Medulla oblongata (tissue), 1 donor: ENCODE measurements at regions not wholly inside any gene's neighbourhood (a gene's known extent, or its start where the extent isn't known, plus 50 kb on each side); places are given as distances from the start of the nearest gene placed in this dataset.

ENCODE experiments used
- DNase-seq: peaks from one replicate; pipeline ENCODE4 v3.0.0-alpha.2; 2015; ENCODE audit errors: extremely low spot score

DNA sequence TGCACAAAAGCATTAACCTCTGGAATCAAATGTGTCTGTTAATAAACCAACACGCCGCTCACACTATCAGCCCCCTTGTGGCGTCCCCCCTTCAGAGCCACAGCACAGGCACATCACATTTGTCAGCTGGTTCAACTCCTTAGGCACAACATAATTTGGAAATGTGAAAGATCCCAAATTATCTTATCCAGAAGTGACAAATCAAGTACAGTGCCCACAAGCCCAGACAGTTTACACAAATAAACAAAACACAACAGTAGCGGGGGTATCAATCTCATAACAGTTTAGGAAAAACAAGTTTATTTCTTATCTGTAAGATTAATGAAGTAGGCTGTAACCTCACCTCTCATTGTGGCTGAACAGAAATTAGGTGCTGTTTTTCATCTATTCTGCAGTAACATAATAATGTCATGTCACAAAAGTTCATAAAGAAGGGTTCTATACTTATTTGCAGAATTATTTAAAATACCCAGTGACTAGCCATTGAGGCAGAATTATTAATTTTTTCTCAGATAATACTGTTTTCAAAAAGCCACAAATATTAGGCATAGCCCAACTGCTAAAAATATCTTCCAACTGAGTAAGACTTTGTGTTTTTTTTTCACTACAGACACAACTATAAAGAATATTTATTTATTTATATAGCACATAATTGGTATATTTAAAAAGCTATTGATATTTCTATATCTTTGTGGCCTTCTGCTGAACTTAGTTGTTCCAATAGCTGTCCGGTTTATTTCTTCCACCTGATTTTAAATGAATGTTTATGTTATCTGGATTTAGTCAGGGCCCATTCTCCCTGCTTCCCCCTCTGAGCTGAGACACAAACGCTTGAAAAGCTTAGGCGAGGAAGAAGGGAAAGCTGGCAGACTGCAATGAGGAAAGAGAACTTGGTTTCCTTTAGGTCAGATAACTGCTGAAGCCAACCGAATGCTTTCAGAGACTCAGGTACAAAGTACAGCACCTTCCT lies 214.7 kb downstream of the QDPR start:
- DNase-seq = no peak

DNA sequence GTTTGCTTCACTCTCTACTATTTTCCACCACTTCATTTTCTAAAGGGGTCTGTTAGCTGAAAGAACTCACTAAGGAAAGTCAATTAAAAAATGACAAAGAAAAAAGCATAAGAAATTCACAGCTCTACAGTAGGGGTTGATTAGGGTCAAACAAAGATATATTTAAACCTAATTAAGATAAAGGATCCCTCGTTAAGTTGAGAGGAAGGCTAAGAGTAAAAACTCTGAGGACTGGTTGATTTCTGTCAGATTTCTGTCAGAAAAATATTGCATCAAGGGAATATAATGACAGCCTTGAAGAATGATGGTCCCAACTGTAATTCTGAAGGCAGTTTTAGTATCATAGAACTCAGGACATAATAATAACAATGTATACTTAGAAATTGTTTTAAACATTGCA lies 218.0 kb downstream of the QDPR start:
- no peak for DNase-seq

DNA sequence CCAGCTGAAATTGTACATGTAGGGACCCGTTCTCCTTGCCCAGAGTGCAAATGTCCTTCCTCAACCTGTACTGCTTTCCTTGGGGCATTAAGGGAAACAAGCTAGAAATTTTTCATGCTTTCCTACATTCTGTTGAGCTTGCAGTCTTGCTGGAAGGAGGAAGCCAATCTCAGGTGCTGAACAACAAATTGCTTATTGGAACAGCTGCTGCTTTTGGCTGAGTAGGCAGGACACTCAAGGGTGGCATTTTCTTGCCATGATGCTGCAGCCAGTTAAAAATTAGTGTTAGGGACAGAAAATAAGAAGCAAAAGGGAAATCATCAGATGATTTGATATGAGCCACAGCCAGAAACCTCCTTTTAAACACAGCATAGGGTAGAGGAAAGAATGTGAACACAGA lies 223.7 kb downstream of the QDPR start:
- no peak for DNase-seq

- no peak for DNase-seq
Observed at GRCh38 chr4:17286752-17287460, 225.0 kb downstream of the QDPR start.

- no peak for DNase-seq
Observed at GRCh38 chr4:17285747-17286146, 226.1 kb downstream of the QDPR start.

DNA sequence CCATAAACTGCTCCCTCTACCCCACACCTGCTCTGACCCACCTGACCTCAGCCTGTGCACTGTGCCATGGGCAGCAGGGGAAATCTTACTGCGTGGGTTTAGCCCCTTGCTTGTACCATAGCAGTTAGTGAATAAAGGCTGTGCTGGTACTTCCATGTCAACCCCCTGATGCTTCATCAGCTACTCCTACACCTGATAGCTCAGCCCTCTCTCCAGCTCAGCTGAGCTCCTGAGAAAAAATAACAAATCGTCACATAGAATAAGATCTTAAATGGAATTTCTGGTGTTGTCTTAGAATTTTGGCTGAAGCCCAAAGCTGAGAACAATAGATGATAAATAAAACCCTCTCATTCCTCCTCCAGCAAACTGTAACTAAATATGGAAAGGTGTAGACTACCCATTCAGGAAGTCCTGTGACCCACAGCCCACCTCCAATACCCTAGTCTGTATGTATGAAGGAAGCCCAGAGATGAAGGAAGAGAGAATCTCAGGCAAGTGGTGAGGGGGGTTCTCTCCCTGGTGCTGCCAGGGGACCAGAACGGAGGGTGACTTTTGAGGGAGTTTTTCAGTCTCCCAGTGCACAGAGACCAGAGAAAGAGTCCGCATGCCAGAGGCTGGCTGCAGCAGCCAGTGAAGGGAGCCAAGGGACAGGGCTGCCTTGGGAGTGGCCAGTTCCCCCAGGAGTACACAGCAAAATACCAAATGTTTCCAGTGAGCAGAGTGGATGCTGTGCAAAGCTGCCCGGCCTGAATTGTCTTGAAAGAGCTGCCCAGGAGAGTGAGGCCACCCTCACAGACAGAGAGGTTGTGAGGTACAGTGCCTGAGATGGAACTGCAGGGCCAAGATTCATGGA lies 227.3 kb downstream of the QDPR start:
- DNase-seq = no peak

DNA sequence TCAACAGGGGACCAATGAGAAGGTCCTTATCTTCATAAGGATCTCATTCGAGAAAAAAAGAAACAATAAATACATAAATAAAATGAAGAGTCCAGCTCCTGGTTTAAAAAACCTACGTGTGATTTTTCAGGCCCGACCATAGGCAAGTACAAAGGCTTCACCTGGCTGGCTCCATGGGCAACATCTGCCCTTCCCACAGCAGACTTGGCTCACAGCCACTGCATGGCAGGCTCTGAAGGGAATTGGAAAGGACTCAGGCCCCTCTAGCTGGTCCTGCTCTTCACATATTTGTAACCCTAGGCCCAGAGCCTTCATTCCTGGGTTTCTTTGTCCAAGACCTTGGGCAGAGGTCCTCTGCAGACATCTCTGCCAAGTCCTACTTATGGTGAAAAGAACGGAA lies 228.1 kb downstream of the QDPR start:
- DNase-seq = no peak

DNA sequence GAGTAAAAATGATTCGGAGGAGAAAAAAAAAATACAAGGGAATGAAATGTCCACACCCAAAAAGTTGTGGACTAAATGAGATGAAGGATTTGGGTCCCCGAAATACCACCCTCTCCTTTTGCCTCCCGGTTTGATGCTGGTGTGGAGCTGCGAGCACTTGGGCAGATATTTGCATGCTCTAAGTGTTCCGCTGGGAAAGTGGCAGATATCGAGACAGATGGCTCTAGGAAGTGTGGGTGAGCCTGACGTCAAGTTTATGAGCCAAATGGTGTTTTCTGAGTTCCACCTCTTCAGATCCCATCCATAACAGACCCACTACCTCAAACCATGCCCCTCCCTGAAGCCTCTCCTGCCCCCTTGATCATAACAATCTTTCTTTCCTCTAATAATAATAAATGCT lies 228.6 kb downstream of the QDPR start:
- no peak for DNase-seq

DNA sequence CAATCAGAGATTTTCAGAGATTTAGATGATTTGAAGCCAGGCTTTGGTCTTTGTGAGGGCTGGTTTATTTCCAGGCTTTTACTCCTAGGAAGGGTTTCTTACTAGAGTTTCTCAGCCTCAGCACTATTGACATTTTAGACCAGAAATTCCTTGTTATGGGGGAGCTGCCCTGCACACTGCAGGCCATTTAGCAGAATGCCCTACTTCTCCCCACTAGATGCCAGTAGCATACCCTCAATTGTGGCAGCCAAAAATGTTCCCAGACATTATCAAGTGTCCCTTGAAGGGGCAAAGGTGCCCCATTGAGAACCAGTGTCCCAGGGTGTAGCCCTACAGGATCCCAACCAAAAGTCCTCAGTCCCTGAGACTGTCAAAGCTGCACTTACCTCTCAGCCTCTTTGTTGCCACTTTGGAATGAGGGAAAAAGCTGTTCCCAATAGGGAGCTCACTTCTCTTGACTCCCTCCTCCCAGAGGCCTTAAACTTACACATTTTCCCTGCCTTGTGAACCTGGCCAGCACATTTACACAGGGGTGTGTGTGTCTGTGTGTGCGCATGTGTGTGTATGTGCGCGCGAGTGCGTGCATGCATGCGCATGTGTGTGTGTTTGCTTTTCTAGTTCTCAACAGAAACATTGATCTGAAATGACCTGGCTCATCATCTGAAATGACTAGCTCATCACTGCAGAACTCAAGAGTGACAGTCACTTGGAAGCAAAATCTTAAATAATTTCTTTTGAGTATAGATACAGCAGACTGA lies 231.4 kb downstream of the QDPR start:
- no peak for DNase-seq

DNA sequence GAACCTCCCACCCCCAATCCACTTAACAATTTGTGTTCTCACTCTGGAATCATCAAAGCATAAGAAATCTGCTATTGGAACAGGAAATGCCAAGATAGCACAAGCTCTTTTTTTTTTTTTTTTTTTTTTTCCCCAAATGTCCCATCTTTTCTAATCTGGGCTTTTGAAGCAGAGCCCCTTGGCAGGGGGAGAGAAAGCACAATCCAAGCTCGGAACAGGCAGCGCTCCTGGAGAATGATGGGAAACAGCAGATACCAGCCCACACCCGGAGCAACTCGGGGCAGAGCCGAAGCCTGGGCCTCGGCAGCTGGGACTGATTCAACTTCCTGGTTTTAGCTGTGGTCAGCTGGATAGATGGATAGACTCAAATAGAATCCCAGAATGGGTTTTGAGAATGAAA lies 235.1 kb downstream of the QDPR start:
- peak; percentile 18 for DNase-seq

DNA sequence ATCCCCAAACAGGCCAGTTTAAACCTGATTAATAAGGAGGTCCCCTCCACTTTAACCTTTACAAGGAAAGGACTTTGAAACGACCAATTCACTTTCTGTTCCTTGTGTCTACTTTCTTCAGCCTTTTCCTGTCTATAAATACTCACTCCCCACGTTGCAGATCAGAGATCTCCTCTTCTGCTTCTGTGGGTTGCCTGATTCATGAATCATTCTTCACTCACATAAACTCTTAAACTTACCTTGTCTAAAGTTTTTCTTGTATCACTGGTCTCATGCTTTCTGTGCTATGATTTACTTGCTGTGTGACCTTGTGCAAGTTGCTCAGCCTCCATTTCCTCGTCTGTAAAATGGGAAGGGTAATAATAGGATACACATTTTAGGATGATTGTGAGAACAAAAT lies 236.1 kb downstream of the QDPR start:
- no peak for DNase-seq

- no peak for DNase-seq
Observed at GRCh38 chr4:17273047-17273446, 238.8 kb downstream of the QDPR start.

- no peak for DNase-seq
Observed at GRCh38 chr4:17272154-17272553, 239.7 kb downstream of the QDPR start.

GRCh38 chr4:17265653-17266052 lies 246.2 kb downstream of the QDPR start:
- no peak for DNase-seq

DNA sequence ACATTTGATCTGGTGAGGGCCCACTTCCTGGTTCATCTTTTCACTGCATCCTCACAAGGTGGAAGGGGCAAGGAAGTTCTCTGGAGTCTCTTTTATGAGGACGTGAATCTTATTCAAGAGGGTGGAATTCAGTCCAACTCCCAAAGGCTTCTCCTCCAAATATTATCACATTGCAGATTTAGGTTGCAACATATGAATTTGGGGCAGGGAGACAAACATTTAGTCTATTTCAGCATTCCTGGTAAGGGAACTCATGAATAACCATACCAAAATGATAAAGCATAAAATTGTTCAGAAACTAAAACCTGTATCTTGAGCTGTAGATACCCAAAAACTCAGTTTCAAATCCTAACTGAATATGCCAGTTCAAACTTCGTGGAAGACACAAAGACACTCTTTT lies 246.8 kb downstream of the QDPR start:
- DNase-seq = no peak

DNA sequence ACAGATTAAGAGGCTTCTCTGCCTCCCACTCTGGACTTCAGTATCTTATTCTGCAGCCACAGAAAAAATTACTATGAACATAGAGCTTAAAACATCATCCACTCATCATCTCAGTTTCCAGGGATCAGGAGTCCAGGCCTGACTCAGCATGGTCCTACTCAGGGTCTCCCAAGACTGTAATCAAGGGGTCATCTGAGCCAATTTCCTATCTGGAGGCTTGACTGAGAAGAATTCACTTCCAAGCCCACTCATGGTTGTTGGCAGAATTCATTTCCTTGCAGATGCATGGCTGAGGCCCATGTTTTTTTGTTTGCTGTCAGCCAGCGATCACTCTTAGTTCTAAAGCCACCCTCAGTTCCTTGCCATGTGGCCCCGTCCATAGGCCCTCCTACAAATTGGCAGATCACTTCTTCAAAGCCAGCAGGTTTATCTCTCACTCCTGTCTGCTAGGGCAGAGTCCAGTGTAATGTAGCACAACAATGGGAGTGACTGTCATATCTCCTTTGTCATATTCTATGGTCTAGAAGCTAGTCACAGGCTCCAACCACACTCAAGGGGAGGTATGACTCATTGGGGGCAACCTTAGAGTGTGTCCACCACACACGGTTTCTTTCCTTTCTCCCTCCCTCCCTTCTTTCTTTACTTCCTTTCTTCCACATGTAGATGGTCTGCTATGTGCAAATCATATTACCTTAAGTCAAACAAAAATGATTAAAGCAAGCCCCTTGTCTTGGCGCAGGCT lies 251.6 kb downstream of the QDPR start:
- DNase-seq = no peak

DNA sequence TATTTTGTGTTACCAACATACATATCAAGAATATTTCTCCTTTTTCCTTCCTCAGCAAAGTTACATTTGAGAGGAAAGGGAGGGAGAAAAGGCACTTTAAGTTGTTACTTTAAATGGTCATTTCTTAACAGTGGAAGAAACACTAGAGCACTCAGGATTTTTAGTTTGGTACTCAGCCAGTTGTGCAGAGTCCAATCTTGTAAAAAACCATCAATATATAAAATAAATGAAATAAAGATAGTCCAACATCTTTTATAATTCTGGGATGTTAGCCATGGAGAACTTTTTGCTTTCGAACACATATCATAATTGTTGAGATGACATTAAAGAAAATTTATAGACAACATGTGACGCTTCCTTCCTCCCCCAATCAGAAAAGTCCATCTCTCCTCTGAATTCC lies 253.8 kb downstream of the QDPR start:
- DNase-seq = no peak

GRCh38 chr4:17252131-17252530 lies 259.8 kb downstream of the QDPR start:
- DNase-seq = no peak

GRCh38 chr4:17251101-17251500 lies 260.8 kb downstream of the QDPR start:
- DNase-seq = no peak

- no peak for DNase-seq
Observed at GRCh38 chr4:17250591-17250990, 261.3 kb downstream of the QDPR start.

GRCh38 chr4:17246656-17247055 lies 265.2 kb downstream of the QDPR start:
- DNase-seq = no peak
